Activated B cell treated with CpG ODN at 0.5 μM for 24 hours (primary cell): ENCODE measurements at regions not wholly inside any gene's neighbourhood (a gene's known extent, or its start where the extent isn't known, plus 50 kb on each side); places are given as distances from the start of the nearest gene placed in this dataset.

Source experiments
- ATAC-seq: fragments of 200-7000 bp; cut with Tn5 transposase; one replicate; pipeline ENCODE4 v1.10.0; 2021; ENCODE audit warnings: low read depth, mild to moderate bottlenecking, moderate library complexity
- CTCF ChIA-PET: fragments of 350-600 bp; sonication (Branson Sonifier 250); formaldehyde crosslinking; loops from one replicate; lab custom pipeline; 2021; ENCODE audit warnings: antibody characterized with exemption; lab: Charles Lee
- POLR2A ChIA-PET: fragments of 350-600 bp; sonication (Branson Sonifier 250); formaldehyde crosslinking; loops from one replicate; lab custom pipeline; 2021; ENCODE audit warnings: antibody characterized with exemption; lab: Charles Lee
- DNase-seq: peaks from one replicate; pipeline ENCODE4 v3.0.0; 2022
- H3K27ac Mint-ChIP-seq: one replicate; pipeline ENCODE4 v1.8.0; 2020; ENCODE audit warnings: mixed read lengths
- H3K27me3 Mint-ChIP-seq: one replicate; pipeline ENCODE4 v1.8.0; 2021; ENCODE audit warnings: mixed read lengths
- H3K36me3 Mint-ChIP-seq: one replicate; pipeline ENCODE4 v1.8.0; 2021; ENCODE audit warnings: low read depth, mixed read lengths
- H3K4me1 Mint-ChIP-seq: one replicate; pipeline ENCODE4 v1.8.0; 2021; ENCODE audit warnings: mixed read lengths
- H3K4me3 Mint-ChIP-seq: one replicate; pipeline ENCODE4 v1.8.0; 2020; ENCODE audit warnings: mild to moderate bottlenecking, mixed read lengths
- H3K9me3 Mint-ChIP-seq: one replicate; pipeline ENCODE4 v1.8.0; 2020; ENCODE audit warnings: mixed read lengths
- intact Hi-C: fragments of 100-400 bp; cut with micrococcal nuclease; formaldehyde crosslinking; loops from one replicate; pipeline ENCODE4 v1.15.1; 2024
- TF ChIP-seq, protein P1 (sequence below): fragments of 200-600 bp; IDR thresholded peaks from one replicate; pipeline ENCODE4 v1.8.0; 2022; ENCODE audit warnings: antibody characterized with exemption, mild to moderate bottlenecking

DNA sequence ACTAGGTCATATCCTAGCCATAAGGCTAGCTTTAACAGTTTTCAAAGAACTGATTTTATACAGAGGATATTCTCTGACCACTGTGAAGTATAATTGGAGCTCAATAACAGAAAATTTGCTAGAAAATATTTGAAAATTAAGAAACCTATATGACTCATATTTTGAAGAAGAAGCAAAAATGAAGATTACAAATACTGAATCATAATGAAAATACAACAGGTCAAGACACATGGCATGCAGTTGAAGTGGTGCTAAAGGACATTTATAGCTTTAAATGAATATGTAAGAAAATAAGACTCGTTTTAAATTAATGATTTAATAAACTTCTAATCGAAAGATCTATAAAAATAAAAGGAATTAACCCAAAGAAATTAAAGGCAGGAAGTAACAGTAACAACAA is 1234.6 kb downstream of the SLC16A7 start:
- Mint-ChIP-seq H3K4me1 (no peaks in the 10 kb centered on the region), H3K4me3 (no peak overlapping the region), H3K36me3 (no peaks in the 10 kb centered on the region), H3K27ac (no peak overlapping the region), H3K27me3 (no peaks in the 10 kb centered on the region), H3K9me3 (peaks cover 7% of the 10 kb centered on the region)
- ATAC-seq (no peak), DNase-seq (no peak)
- TF ChIP-seq, protein P1, sequence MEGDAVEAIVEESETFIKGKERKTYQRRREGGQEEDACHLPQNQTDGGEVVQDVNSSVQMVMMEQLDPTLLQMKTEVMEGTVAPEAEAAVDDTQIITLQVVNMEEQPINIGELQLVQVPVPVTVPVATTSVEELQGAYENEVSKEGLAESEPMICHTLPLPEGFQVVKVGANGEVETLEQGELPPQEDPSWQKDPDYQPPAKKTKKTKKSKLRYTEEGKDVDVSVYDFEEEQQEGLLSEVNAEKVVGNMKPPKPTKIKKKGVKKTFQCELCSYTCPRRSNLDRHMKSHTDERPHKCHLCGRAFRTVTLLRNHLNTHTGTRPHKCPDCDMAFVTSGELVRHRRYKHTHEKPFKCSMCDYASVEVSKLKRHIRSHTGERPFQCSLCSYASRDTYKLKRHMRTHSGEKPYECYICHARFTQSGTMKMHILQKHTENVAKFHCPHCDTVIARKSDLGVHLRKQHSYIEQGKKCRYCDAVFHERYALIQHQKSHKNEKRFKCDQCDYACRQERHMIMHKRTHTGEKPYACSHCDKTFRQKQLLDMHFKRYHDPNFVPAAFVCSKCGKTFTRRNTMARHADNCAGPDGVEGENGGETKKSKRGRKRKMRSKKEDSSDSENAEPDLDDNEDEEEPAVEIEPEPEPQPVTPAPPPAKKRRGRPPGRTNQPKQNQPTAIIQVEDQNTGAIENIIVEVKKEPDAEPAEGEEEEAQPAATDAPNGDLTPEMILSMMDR: no peak
- intact Hi-C loops: no loop called here
- ChIA-PET POLR2A (no interaction called here), CTCF (no interaction called here)

- Mint-ChIP-seq H3K36me3 (no peaks in the 10 kb centered on the region), H3K27me3 (no peaks in the 10 kb centered on the region), H3K27ac (no peak overlapping the region), H3K4me1 (no peaks in the 10 kb centered on the region), H3K9me3 (peaks cover 7% of the 10 kb centered on the region), H3K4me3 (no peak overlapping the region)
- DNase-seq (no peak), ATAC-seq (no peak)
- TF ChIP-seq, protein P1: no peak
- ChIA-PET POLR2A (no interaction called here), CTCF (no interaction called here)
- intact Hi-C loops: no loop called here
Observed at GRCh38 chr12:60832290-60832689, 1236.5 kb downstream of the SLC16A7 start.

GRCh38 chr12:60834372-60834771 is 1238.5 kb downstream of the SLC16A7 start:
- Mint-ChIP-seq H3K4me3 (no peak overlapping the region), H3K36me3 (no peaks in the 10 kb centered on the region), H3K27ac (no peak overlapping the region), H3K27me3 (no peaks in the 10 kb centered on the region), H3K4me1 (no peaks in the 10 kb centered on the region), H3K9me3 (peaks cover 9% of the 10 kb centered on the region)
- TF ChIP-seq, protein P1: no peak
- ChIA-PET POLR2A (no interaction called here), CTCF (no interaction called here)
- intact Hi-C loops: no loop called here
- no peak for ATAC-seq
- no peak for DNase-seq

DNA sequence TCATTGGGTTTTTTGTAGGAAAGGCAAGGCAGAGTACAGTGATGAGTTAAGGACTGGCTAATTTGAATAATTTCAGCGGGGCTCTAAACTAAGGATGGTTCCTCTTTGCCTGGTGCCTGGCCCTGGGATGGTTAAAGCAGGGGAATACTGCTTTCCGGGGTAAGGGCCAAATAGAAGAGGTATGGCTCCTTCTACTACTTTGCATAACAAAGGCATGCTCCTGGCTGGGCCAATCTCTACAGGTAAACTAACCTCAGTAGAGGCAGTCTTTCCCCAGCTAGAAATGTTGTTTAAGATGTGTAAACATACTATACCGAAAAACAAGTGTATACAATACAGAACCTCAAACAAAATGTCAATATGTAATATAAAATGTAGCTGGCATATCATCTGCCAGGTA is 1239.0 kb downstream of the SLC16A7 start:
- Mint-ChIP-seq H3K9me3 (peaks cover 9% of the 10 kb centered on the region), H3K36me3 (no peaks in the 10 kb centered on the region), H3K27ac (no peak overlapping the region), H3K4me1 (no peaks in the 10 kb centered on the region), H3K4me3 (no peak overlapping the region), H3K27me3 (no peaks in the 10 kb centered on the region)
- intact Hi-C loops: no loop called here
- DNase-seq (no peak), ATAC-seq (no peak)
- ChIA-PET POLR2A (no interaction called here), CTCF (no interaction called here)
- TF ChIP-seq, protein P1: no peak

GRCh38 chr12:60836651-60837050 is 1240.8 kb downstream of the SLC16A7 start:
- intact Hi-C loops: no loop called here
- H3K27me3 Mint-ChIP-seq: no peaks in the 10 kb centered on the region
- TF ChIP-seq, protein P1: no peak
- no peak overlapping the region for H3K27ac Mint-ChIP-seq
- ATAC-seq (no peak), DNase-seq (no peak)
- H3K36me3 Mint-ChIP-seq: no peaks in the 10 kb centered on the region
- POLR2A ChIA-PET: no interaction called here
- H3K9me3 Mint-ChIP-seq: peaks cover 9% of the 10 kb centered on the region
- H3K4me3 Mint-ChIP-seq: no peak overlapping the region
- CTCF ChIA-PET: no interaction called here
- no peaks in the 10 kb centered on the region for H3K4me1 Mint-ChIP-seq
